ENCODE measurements at regions not wholly inside any gene's neighbourhood (a gene's known extent, or its start where the extent isn't known, plus 50 kb on each side); places are given as distances from the start of the nearest gene placed in this dataset.
A peak's percentile ranks its signal among the peaks of the same experiment; 100 is the strongest.
"Not testable (repeated sequence)": the region's sequence is repeated elsewhere in the genome, so short reads cannot be mapped to it uniquely, and the experiment has no call there.

- no peak for DNase-seq
These were observed 164.4 kb upstream of the RORA start for GRCh38 chr15:61393524-61393923.

GRCh38 chr15:61390138-61390537, 161.0 kb upstream of the RORA start:
- DNase-seq: no peak

- DNase-seq: no peak
These were observed 160.4 kb upstream of the RORA start for GRCh38 chr15:61389334-61390028.

GRCh38 chr15:61387675-61388074, 158.6 kb upstream of the RORA start:
- no peak for DNase-seq

GRCh38 chr15:61383421-61383820, 154.3 kb upstream of the RORA start:
- DNase-seq: no peak

GRCh38 chr15:61382927-61383326, 153.8 kb upstream of the RORA start:
- DNase-seq: no peak

GRCh38 chr15:61381501-61381900, 152.4 kb upstream of the RORA start:
- no peak for DNase-seq

- no peak for DNase-seq
These were observed 151.2 kb upstream of the RORA start for GRCh38 chr15:61380270-61380669.

- no peak for DNase-seq
These were observed 149.9 kb upstream of the RORA start for GRCh38 chr15:61379005-61379404.

GRCh38 chr15:61376961-61377360, 147.9 kb upstream of the RORA start:
- DNase-seq: peak in 1 of 2 experiments; percentile 11

GRCh38 chr15:61376516-61376915, 147.4 kb upstream of the RORA start:
- DNase-seq: no peak

GRCh38 chr15:61374848-61375247, 145.7 kb upstream of the RORA start:
- DNase-seq: no peak

- peak in 1 of 2 experiments; percentile 44 for DNase-seq
These were observed 138.9 kb upstream of the RORA start for GRCh38 chr15:61367953-61368352.

GRCh38 chr15:61364871-61365270, 135.8 kb upstream of the RORA start:
- DNase-seq: peak; percentile 28 to 58

- DNase-seq: not testable (repeated sequence)
These were observed 133.8 kb upstream of the RORA start for GRCh38 chr15:61362912-61363311.

GRCh38 chr15:61344293-61344692, 115.2 kb upstream of the RORA start:
- no peak for DNase-seq

- no peak for DNase-seq
These were observed 113.3 kb upstream of the RORA start for GRCh38 chr15:61342390-61342789.

- DNase-seq: no peak
These were observed 110.4 kb upstream of the RORA start for GRCh38 chr15:61339516-61339915.

- DNase-seq: no peak
These were observed 108.4 kb upstream of the RORA start for GRCh38 chr15:61337541-61337940.

- no peak for DNase-seq
These were observed 107.0 kb upstream of the RORA start for GRCh38 chr15:61336026-61336638.

- DNase-seq: not testable (repeated sequence)
These were observed 105.6 kb upstream of the RORA start for GRCh38 chr15:61334714-61335113.

GRCh38 chr15:61331019-61331418, 101.9 kb upstream of the RORA start:
- DNase-seq: no peak

- DNase-seq: no peak
These were observed 98.0 kb upstream of the RORA start for GRCh38 chr15:61327019-61327631.

GRCh38 chr15:61319892-61320291, 90.8 kb upstream of the RORA start:
- no peak for DNase-seq
